Suprapubic skin (tissue), 4 donors: ENCODE measurements at regions not wholly inside any gene's neighbourhood (a gene's known extent, or its start where the extent isn't known, plus 50 kb on each side); places are given as distances from the start of the nearest gene placed in this dataset.

Source experiments
- DNase-seq, 2 donors: peaks; one replicate each; pipeline ENCODE4 v3.0.0-alpha.2; 2019; ENCODE audit warnings: low spot score in 2 of 2
- H3K27ac ChIP-seq: fragments of 200-600 bp; sonication (generic); one replicate; pipeline ENCODE4 v1.5.1; 2019
- H3K27me3 ChIP-seq: fragments of 200-600 bp; sonication (generic); one replicate; pipeline ENCODE4 v1.5.1; 2019
- H3K36me3 ChIP-seq: fragments of 200-600 bp; sonication (generic); one replicate; pipeline ENCODE4 v1.5.1; 2019
- H3K4me1 ChIP-seq: fragments of 200-600 bp; sonication (generic); one replicate; pipeline ENCODE4 v1.5.1; 2019
- H3K4me3 ChIP-seq: fragments of 200-600 bp; sonication (generic); one replicate; pipeline ENCODE4 v1.5.1; 2019; ENCODE audit warnings: mild to moderate bottlenecking
- H3K9me3 ChIP-seq: fragments of 200-600 bp; sonication (generic); one replicate; pipeline ENCODE4 v1.5.1; 2019
- EP300 ChIP-seq: sonication (generic); formaldehyde crosslinking; IDR thresholded peaks from one replicate; pipeline ENCODE4 v1.6.1; 2017; ENCODE audit warnings: antibody characterized with exemption
- POLR2A ChIP-seq, 2 donors: fragments of 450-650 bp; IDR thresholded peaks; one replicate each; pipeline ENCODE4 v1.6.1; 2017; ENCODE audit warnings: antibody characterized with exemption in 2 of 2, mild to moderate bottlenecking in 2 of 2, moderate library complexity in 2 of 2
- POLR2AphosphoS5 ChIP-seq, 3 donors: sonication (generic); formaldehyde crosslinking; IDR thresholded peaks; one replicate each; pipeline ENCODE4 v1.6.1; 2017; ENCODE audit warnings: antibody characterized with exemption in 3 of 3
- whole genome bisulfite sequencing: methylation state at CpG from one replicate; pipeline ENCODE4 v1.1.5; 2018; 5-methylcytosine and 5-hydroxymethylcytosine counted together
- TF ChIP-seq, protein P1 (sequence below), 2 donors: fragments of 200-600 bp in 1 of 2; fragments of 450-650 bp in 1 of 2; sonication (generic) in 1 of 2; IDR thresholded peaks; one replicate each; pipeline ENCODE4 v1.5.1; 2016 to 2019; ENCODE audit warnings: antibody characterized with exemption in 2 of 2, mild to moderate bottlenecking in 1 of 2, moderate library complexity in 1 of 2

DNA sequence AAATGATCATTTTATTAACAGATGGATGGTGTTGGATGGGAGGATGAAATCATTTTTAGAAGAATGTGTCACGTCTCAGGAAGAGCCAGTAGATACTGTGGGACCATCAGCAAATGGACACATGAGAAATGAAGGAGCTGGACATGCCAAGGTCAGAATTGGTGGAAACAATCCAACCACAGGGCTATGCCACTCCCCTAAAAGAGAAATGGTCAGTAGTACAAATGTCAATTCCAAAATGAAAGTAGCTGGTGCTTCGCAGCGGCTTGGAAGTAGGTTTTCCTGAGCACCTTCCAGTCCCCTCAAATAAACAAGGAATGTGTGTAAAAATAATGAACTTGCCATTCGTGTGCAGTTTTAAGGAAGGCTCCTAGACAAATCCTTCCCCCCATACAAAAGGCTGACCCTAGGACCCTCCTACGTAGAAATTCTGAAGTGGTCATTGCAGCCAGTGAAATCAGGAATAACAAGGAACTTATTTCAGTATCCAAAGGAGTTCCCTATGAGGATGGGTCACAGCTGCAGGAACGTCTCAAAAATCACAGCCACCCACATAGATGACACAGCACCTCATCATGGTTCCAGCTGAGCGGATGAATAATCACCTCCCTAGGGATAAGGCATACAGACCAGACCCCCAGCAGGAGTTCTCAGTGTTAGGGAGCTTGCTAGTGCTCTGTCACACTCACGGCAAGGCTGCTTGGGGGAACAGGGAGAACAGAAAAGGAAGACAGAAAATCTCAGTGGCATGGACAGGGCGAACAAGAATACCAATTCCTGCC, 239.2 kb downstream of the HS3ST3A1 start:
- DNase-seq: no peak
- 74% methylated on average over 9 of the region's 9 CpGs for WGBS
- Histone ChIP-seq H3K36me3 (no peaks in the 10 kb centered on the region), H3K4me3 (no peak overlapping the region), H3K27ac (no peak overlapping the region), H3K27me3 (no peaks in the 10 kb centered on the region), H3K4me1 (no peaks in the 10 kb centered on the region), H3K9me3 (no peaks in the 10 kb centered on the region)
- no peak for TF ChIP-seq POLR2AphosphoS5 (IDR thresholded peaks at IDR 0.05)
- TF ChIP-seq EP300: no peak
- TF ChIP-seq, protein P1, sequence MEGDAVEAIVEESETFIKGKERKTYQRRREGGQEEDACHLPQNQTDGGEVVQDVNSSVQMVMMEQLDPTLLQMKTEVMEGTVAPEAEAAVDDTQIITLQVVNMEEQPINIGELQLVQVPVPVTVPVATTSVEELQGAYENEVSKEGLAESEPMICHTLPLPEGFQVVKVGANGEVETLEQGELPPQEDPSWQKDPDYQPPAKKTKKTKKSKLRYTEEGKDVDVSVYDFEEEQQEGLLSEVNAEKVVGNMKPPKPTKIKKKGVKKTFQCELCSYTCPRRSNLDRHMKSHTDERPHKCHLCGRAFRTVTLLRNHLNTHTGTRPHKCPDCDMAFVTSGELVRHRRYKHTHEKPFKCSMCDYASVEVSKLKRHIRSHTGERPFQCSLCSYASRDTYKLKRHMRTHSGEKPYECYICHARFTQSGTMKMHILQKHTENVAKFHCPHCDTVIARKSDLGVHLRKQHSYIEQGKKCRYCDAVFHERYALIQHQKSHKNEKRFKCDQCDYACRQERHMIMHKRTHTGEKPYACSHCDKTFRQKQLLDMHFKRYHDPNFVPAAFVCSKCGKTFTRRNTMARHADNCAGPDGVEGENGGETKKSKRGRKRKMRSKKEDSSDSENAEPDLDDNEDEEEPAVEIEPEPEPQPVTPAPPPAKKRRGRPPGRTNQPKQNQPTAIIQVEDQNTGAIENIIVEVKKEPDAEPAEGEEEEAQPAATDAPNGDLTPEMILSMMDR (IDR thresholded peaks at IDR 0.05): no peak
- no peak for TF ChIP-seq POLR2A (IDR thresholded peaks at IDR 0.05)

DNA sequence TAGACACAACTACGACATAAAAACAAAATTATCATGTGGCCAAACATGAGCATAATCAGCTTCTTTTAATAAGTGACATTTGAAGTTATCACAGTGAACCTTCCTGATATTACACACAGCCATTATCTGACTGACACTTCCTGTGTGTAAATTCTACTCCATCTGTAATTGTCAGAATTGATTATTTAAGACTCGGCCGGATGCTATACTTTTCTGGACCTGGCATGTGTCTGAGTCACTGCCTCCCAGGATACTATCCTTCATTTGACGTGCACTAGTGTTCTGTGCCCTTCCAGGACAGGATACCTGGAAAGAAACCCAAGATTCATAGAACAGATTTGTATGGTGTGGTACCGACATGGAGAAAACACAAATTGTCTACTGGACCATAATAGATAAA, 242.0 kb downstream of the HS3ST3A1 start:
- H3K9me3 ChIP-seq: no peaks in the 10 kb centered on the region
- no peaks in the 10 kb centered on the region for H3K36me3 ChIP-seq
- no peak overlapping the region for H3K27ac ChIP-seq
- WGBS: 80% methylated on average over 5 of the region's 5 CpGs
- no peak for DNase-seq
- H3K4me3 ChIP-seq: no peak overlapping the region
- H3K27me3 ChIP-seq: no peaks in the 10 kb centered on the region
- TF ChIP-seq POLR2AphosphoS5 (IDR thresholded peaks at IDR 0.05): no peak
- no peak for TF ChIP-seq EP300
- H3K4me1 ChIP-seq: no peaks in the 10 kb centered on the region

DNA sequence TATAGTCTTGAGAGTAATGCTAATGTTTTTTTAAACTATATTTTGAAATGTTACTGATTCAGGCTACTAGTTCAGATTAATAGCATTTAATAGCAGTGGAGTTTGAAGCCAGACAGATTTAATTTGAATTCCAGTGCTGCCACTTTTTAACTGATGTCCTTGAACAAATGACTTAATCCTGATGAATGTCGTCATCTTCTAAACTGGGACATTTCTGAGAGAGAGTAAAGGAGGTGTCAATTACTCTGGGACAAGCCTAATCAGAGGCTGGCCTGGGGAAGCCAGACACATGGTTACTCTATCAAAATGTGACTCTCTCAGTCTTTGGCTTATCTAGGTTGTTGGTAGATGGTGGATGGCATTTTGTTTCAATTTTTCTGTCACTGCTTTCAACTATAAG, 246.7 kb downstream of the HS3ST3A1 start:
- WGBS: 48% methylated on average over 1 of the region's 1 CpG
- peaks cover 3% of the 10 kb centered on the region for H3K4me1 ChIP-seq
- H3K36me3 ChIP-seq: no peaks in the 10 kb centered on the region
- no peaks in the 10 kb centered on the region for H3K9me3 ChIP-seq
- H3K27ac ChIP-seq: no peak overlapping the region
- no peak overlapping the region for H3K4me3 ChIP-seq
- no peak for DNase-seq
- no peak for TF ChIP-seq POLR2A (IDR thresholded peaks at IDR 0.05)
- no peak for TF ChIP-seq POLR2AphosphoS5 (IDR thresholded peaks at IDR 0.05)
- TF ChIP-seq, protein P1 (IDR thresholded peaks at IDR 0.05): no peak
- no peaks in the 10 kb centered on the region for H3K27me3 ChIP-seq

- peak in 1 of 2 donors; percentile 80 for DNase-seq
- Histone ChIP-seq H3K9me3 (no peaks in the 10 kb centered on the region), H3K36me3 (no peaks in the 10 kb centered on the region), H3K27ac (no peak overlapping the region), H3K4me3 (no peak overlapping the region), H3K27me3 (no peaks in the 10 kb centered on the region), H3K4me1 (peaks cover 3% of the 10 kb centered on the region)
- 60% methylated on average over 5 of the region's 5 CpGs for WGBS
- TF ChIP-seq POLR2AphosphoS5 (IDR thresholded peaks at IDR 0.05): no peak
- TF ChIP-seq, protein P1 (IDR thresholded peaks at IDR 0.05): no peak
- no peak for TF ChIP-seq EP300
- TF ChIP-seq POLR2A (IDR thresholded peaks at IDR 0.05): no peak
Measured at GRCh38 chr17:13353590-13353989, 248.1 kb downstream of the HS3ST3A1 start.

- Histone ChIP-seq H3K27ac (no peak overlapping the region), H3K4me3 (no peak overlapping the region), H3K9me3 (no peaks in the 10 kb centered on the region), H3K4me1 (peaks cover 3% of the 10 kb centered on the region), H3K27me3 (no peaks in the 10 kb centered on the region), H3K36me3 (no peaks in the 10 kb centered on the region)
- TF ChIP-seq POLR2AphosphoS5 (IDR thresholded peaks at IDR 0.05) (no peak), EP300 (no peak), POLR2A (IDR thresholded peaks at IDR 0.05) (no peak)
- TF ChIP-seq, protein P1 (IDR thresholded peaks at IDR 0.05): no peak
- 70% methylated on average over 10 of the region's 10 CpGs for WGBS
- DNase-seq: no peak
Measured at GRCh38 chr17:13352747-13353415, 248.8 kb downstream of the HS3ST3A1 start.
